Small intestine (tissue), 7 donors: ENCODE measurements at regions not wholly inside any gene's neighbourhood (a gene's known extent, or its start where the extent isn't known, plus 50 kb on each side); places are given as distances from the start of the nearest gene placed in this dataset.
"Not testable (repeated sequence)": the region's sequence is repeated elsewhere in the genome, so short reads cannot be mapped to it uniquely, and the experiment has no call there.

Source experiments
- DNase-seq, 2 donors: peaks; one replicate each; pipeline versions ENCODE4 v3.0.0 to v3.0.0-alpha.2; 2013
- FAIRE-seq: peaks from 2 replicates; lab custom pipeline; 2012; peaks lifted over from hg19 to GRCh38; lab: Jason Lieb, UNC
- H3K27ac ChIP-seq, 3 donors: one replicate each; pipeline ENCODE4 v1.5.1; 2013; ENCODE audit warnings: low read length in 2 of 3, mild to moderate bottlenecking in 2 of 3, control low read depth in 1 of 3, inconsistent platforms in 1 of 3, low read depth in 1 of 3, moderate library complexity in 1 of 3
- H3K27me3 ChIP-seq, 3 donors: one replicate each; pipeline ENCODE4 v1.6.1; 2013; ENCODE audit warnings: low read length in 3 of 3, inconsistent platforms in 1 of 3; ENCODE audit not compliant: control insufficient read depth in 3 of 3, insufficient read depth in 3 of 3
- H3K36me3 ChIP-seq, 3 donors: one replicate each; pipeline ENCODE4 v1.6.1; 2013; ENCODE audit warnings: low read length in 3 of 3, inconsistent platforms in 1 of 3, low read depth in 1 of 3, mild to moderate bottlenecking in 1 of 3, moderate library complexity in 1 of 3; ENCODE audit not compliant: control insufficient read depth in 3 of 3, insufficient read depth in 2 of 3
- H3K4me1 ChIP-seq, 3 donors: one replicate each; pipeline ENCODE4 v1.6.1; 2013; ENCODE audit warnings: low read length in 2 of 3, inconsistent platforms in 1 of 3, low read depth in 1 of 3, mild to moderate bottlenecking in 1 of 3, moderate library complexity in 1 of 3; ENCODE audit not compliant: control insufficient read depth in 3 of 3, insufficient read depth in 2 of 3
- H3K4me3 ChIP-seq, 3 donors: one replicate each; pipeline ENCODE4 v1.5.1; 2013; ENCODE audit warnings: low read length in 3 of 3, control low read depth in 1 of 3, inconsistent platforms in 1 of 3, low read depth in 1 of 3, mild to moderate bottlenecking in 1 of 3, moderate library complexity in 1 of 3
- H3K9me3 ChIP-seq, 2 donors: one replicate each; pipeline ENCODE4 v1.6.1; 2013; ENCODE audit warnings: low read depth in 1 of 2, low read length in 1 of 2; ENCODE audit not compliant: control insufficient read depth in 2 of 2, insufficient read depth in 1 of 2
- WGBS, 3 donors: extraction: QIAGEN DNeasy Blood & Tissue Kit; methylation state at CpG; one replicate each; pipeline ENCODE4 v1.1.7; 2013; 5-methylcytosine and 5-hydroxymethylcytosine counted together
- donor health status: healthy with polysubstance abuse.
- donor health status: control.
- donor health status: control.
- donor health status: Bipolar disorder and iron deficiency.
- donor health status: healthy.

GRCh38 chr20:48444249-48444648, 383.6 kb downstream of the PREX1 start:
- Histone ChIP-seq H3K4me1 (no peaks in the 10 kb centered on the region), H3K4me3 (no peak overlapping the region), H3K27me3 (peaks cover 0 to 2% (median 0%) of the 10 kb centered on the region in 3 donors), H3K27ac (no peak overlapping the region), H3K9me3 (peaks cover 0 to 12% of the 10 kb centered on the region in 2 donors), H3K36me3 (no peaks in the 10 kb centered on the region)
- FAIRE-seq (no peak), DNase-seq (no peak)

- WGBS, 3 donors = 83 to 88% (median 86%) methylated on average over 8 of the region's 8 CpGs
Observed at GRCh38 chr20:48440916-48441315, 386.9 kb downstream of the PREX1 start.

GRCh38 chr20:48440261-48440660, 387.5 kb downstream of the PREX1 start:
- FAIRE-seq = not testable (repeated sequence)

More at GRCh38 chr20:48440916-48441315, 386.9 kb downstream of the PREX1 start:
- H3K27me3 ChIP-seq = peaks cover 0 to 4% (median 0%) of the 10 kb centered on the region in 3 donors
- FAIRE-seq (no peak), DNase-seq (no peak)
- no peak overlapping the region for H3K4me3 ChIP-seq
- peaks cover 0 to 14% of the 10 kb centered on the region in 2 donors for H3K9me3 ChIP-seq
- no peaks in the 10 kb centered on the region for H3K36me3 ChIP-seq
- no peaks in the 10 kb centered on the region for H3K4me1 ChIP-seq
- no peak overlapping the region for H3K27ac ChIP-seq

GRCh38 chr20:48437146-48437545, 390.7 kb downstream of the PREX1 start:
- WGBS, 3 donors = 75 to 85% (median 75%) methylated on average over 5 of the region's 5 CpGs
- Histone ChIP-seq H3K27me3 (peaks cover 0 to 2% (median 0%) of the 10 kb centered on the region in 3 donors), H3K4me3 (no peak overlapping the region), H3K9me3 (peaks cover 0 to 2% of the 10 kb centered on the region in 2 donors), H3K4me1 (no peaks in the 10 kb centered on the region), H3K27ac (no peak overlapping the region), H3K36me3 (no peaks in the 10 kb centered on the region)
- FAIRE-seq = no peak
- DNase-seq = no peak

More at GRCh38 chr20:48440261-48440660, 387.5 kb downstream of the PREX1 start:
- not testable (repeated sequence) for H3K4me3 ChIP-seq, H3K27me3 ChIP-seq, H3K27ac ChIP-seq, H3K36me3 ChIP-seq, DNase-seq, H3K4me1 ChIP-seq
- peaks cover 0 to 14% of the 10 kb centered on the region in 2 donors for H3K9me3 ChIP-seq
- 89 to 94% (median 89%) methylated on average over 3 of the region's 3 CpGs for WGBS, 3 donors

- not testable (repeated sequence) for H3K27ac ChIP-seq, DNase-seq, FAIRE-seq
Observed at GRCh38 chr20:48436609-48437008, 391.2 kb downstream of the PREX1 start.

GRCh38 chr20:48433178-48433577, 394.6 kb downstream of the PREX1 start:
- no peak for DNase-seq
- Histone ChIP-seq H3K9me3 (peaks cover 0 to 2% of the 10 kb centered on the region in 2 donors), H3K4me3 (no peak overlapping the region), H3K36me3 (no peaks in the 10 kb centered on the region), H3K27ac (no peak overlapping the region), H3K4me1 (no peaks in the 10 kb centered on the region), H3K27me3 (peaks cover 0 to 1% (median 0%) of the 10 kb centered on the region in 3 donors)
- FAIRE-seq = no peak
- WGBS, 3 donors = 64 to 85% (median 75%) methylated on average over 4 of the region's 4 CpGs

More at GRCh38 chr20:48436609-48437008, 391.2 kb downstream of the PREX1 start:
- H3K36me3 ChIP-seq, H3K4me3 ChIP-seq, H3K27me3 ChIP-seq, H3K9me3 ChIP-seq, H3K4me1 ChIP-seq: not testable (repeated sequence)
- WGBS, 3 donors = 67 to 75% (median 74%) methylated on average over 6 to 8 of the region's 8 CpGs

GRCh38 chr20:48432494-48432832, 395.3 kb downstream of the PREX1 start:
- Histone ChIP-seq H3K4me3 (no peak overlapping the region), H3K4me1 (no peaks in the 10 kb centered on the region), H3K9me3 (no peaks in the 10 kb centered on the region), H3K27ac (no peak overlapping the region), H3K36me3 (no peaks in the 10 kb centered on the region), H3K27me3 (no peaks in the 10 kb centered on the region)
- FAIRE-seq = no peak
- DNase-seq = no peak
- WGBS, 3 donors = 46 to 71% (median 52%) methylated on average over 5 of the region's 5 CpGs

GRCh38 chr20:48431653-48432493, 395.9 kb downstream of the PREX1 start:
- 47 to 63% (median 56%) methylated on average over 9 of the region's 9 CpGs for WGBS, 3 donors
- Histone ChIP-seq H3K27ac (no peak overlapping the region), H3K9me3 (no peaks in the 10 kb centered on the region), H3K36me3 (no peaks in the 10 kb centered on the region), H3K27me3 (no peaks in the 10 kb centered on the region), H3K4me3 (no peak overlapping the region), H3K4me1 (no peaks in the 10 kb centered on the region)
- DNase-seq (no peak), FAIRE-seq (no peak)
